Progenitor cell of endocrine pancreas (in vitro differentiated cells): ENCODE measurements at regions not wholly inside any gene's neighbourhood (a gene's known extent, or its start where the extent isn't known, plus 50 kb on each side); places are given as distances from the start of the nearest gene placed in this dataset.

ENCODE experiments used
- DNase-seq: peaks from one replicate; pipeline ENCODE4 v3.0.0; 2021; ENCODE audit warnings: low spot score; ENCODE audit not compliant: unreplicated experiment
- H3K27ac Mint-ChIP-seq: 2 replicates; pipeline ENCODE4 v1.8.0; 2021; ENCODE audit warnings: mild to moderate bottlenecking, moderate library complexity, mixed read lengths
- H3K27me3 Mint-ChIP-seq: 2 replicates; pipeline ENCODE4 v1.8.0; 2021; ENCODE audit warnings: mixed read lengths
- H3K36me3 Mint-ChIP-seq: 2 replicates; pipeline ENCODE4 v1.8.0; 2022; ENCODE audit warnings: mixed read lengths; ENCODE audit not compliant: insufficient read depth
- H3K4me1 Mint-ChIP-seq: 2 replicates; pipeline ENCODE4 v1.8.0; 2021; ENCODE audit warnings: low read depth, mixed read lengths
- H3K4me3 Mint-ChIP-seq: 2 replicates; pipeline ENCODE4 v1.8.0; 2021; ENCODE audit warnings: low read depth, mild to moderate bottlenecking, moderate library complexity, mixed read lengths
- H3K9me3 Mint-ChIP-seq: 2 replicates; pipeline ENCODE4 v1.8.0; 2021; ENCODE audit warnings: low read depth, mixed read lengths
- CTCF ChIP-seq: fragments of 200-600 bp; sonication (generic); IDR thresholded peaks from one replicate; pipeline ENCODE4 v1.5.0; 2021; ENCODE audit warnings: antibody characterized with exemption, mild to moderate bottlenecking; ENCODE audit not compliant: unreplicated experiment

- no peak overlapping the region for H3K27ac Mint-ChIP-seq
- no peak for TF ChIP-seq CTCF
- peaks cover 10% of the 10 kb centered on the region for H3K4me1 Mint-ChIP-seq
- DNase-seq, result no peak
- H3K36me3 Mint-ChIP-seq, result no peaks in the 10 kb centered on the region
- H3K27me3 Mint-ChIP-seq, result no peaks in the 10 kb centered on the region
- H3K9me3 Mint-ChIP-seq, result peaks cover 28% of the 10 kb centered on the region
- H3K4me3 Mint-ChIP-seq, result no peak overlapping the region
Measured at GRCh38 chrX:15158350-15158735, 111.5 kb downstream of the ASB9 start.

GRCh38 chrX:15157624-15158023, 112.3 kb downstream of the ASB9 start:
- H3K27me3 Mint-ChIP-seq, result no peaks in the 10 kb centered on the region
- H3K4me3 Mint-ChIP-seq, result no peak overlapping the region
- no peak for DNase-seq
- TF ChIP-seq CTCF, result no peak
- H3K4me1 Mint-ChIP-seq, result peaks cover 10% of the 10 kb centered on the region
- no peak overlapping the region for H3K27ac Mint-ChIP-seq
- H3K36me3 Mint-ChIP-seq, result no peaks in the 10 kb centered on the region
- peaks cover 26% of the 10 kb centered on the region for H3K9me3 Mint-ChIP-seq

- Mint-ChIP-seq H3K27ac (no peak overlapping the region), H3K4me3 (no peak overlapping the region), H3K36me3 (no peaks in the 10 kb centered on the region), H3K27me3 (peaks cover 2% of the 10 kb centered on the region), H3K9me3 (peaks cover 33% of the 10 kb centered on the region), H3K4me1 (no peaks in the 10 kb centered on the region)
- no peak for TF ChIP-seq CTCF
- no peak for DNase-seq
Measured at GRCh38 chrX:15151267-15152186, 118.4 kb downstream of the ASB9 start.

GRCh38 chrX:15150586-15150985, 119.3 kb downstream of the ASB9 start:
- Mint-ChIP-seq H3K4me1 (no peaks in the 10 kb centered on the region), H3K9me3 (peaks cover 29% of the 10 kb centered on the region), H3K36me3 (no peaks in the 10 kb centered on the region), H3K27ac (no peak overlapping the region), H3K4me3 (no peak overlapping the region), H3K27me3 (peaks cover 2% of the 10 kb centered on the region)
- no peak for DNase-seq
- no peak for TF ChIP-seq CTCF

- no peak for DNase-seq
- H3K4me1 Mint-ChIP-seq, result peaks cover 11% of the 10 kb centered on the region
- H3K36me3 Mint-ChIP-seq, result no peaks in the 10 kb centered on the region
- H3K4me3 Mint-ChIP-seq, result no peak overlapping the region
- H3K27ac Mint-ChIP-seq, result no peak overlapping the region
- H3K27me3 Mint-ChIP-seq, result peaks cover 2% of the 10 kb centered on the region
- TF ChIP-seq CTCF, result peak; percentile 60
- H3K9me3 Mint-ChIP-seq, result peaks cover 25% of the 10 kb centered on the region
Measured at GRCh38 chrX:15146515-15146914, 123.4 kb downstream of the ASB9 start.
